Neural cell (in vitro differentiated cells): ENCODE measurements at regions not wholly inside any gene's neighbourhood (a gene's known extent, or its start where the extent isn't known, plus 50 kb on each side); places are given as distances from the start of the nearest gene placed in this dataset.

Experiments
- H2AFZ ChIP-seq: fragments of 200-600, 300-800 bp; sonication (generic), shearing (Covaris generic); 2 replicates; pipeline ENCODE4 v1.6.0; 2014; ENCODE audit warnings: low read depth, mild to moderate bottlenecking, antibody characterized with exemption, low read length, moderate library complexity
- H3F3A ChIP-seq: fragments of 200-600 bp; shearing (Covaris generic); 2 replicates; pipeline ENCODE4 v1.6.1; 2016; ENCODE audit warnings: mild to moderate bottlenecking, moderate library complexity, mixed read lengths, antibody characterized with exemption, low read length; ENCODE audit not compliant: insufficient read depth, poor library complexity, severe bottlenecking
- H3K27ac ChIP-seq: fragments of 200-600, 300-800 bp; sonication (generic), shearing (Covaris generic); 2 replicates; pipeline ENCODE4 v1.5.1; 2014; ENCODE audit warnings: mild to moderate bottlenecking, low read length, moderate library complexity
- H3K27me3 ChIP-seq: fragments of 300-800, 200-600 bp; sonication (generic), shearing (Covaris generic); 2 replicates; pipeline ENCODE4 v1.6.0; 2014; ENCODE audit warnings: mild to moderate bottlenecking, low read depth, low read length, moderate library complexity; ENCODE audit not compliant: insufficient read depth
- H3K36me3 ChIP-seq: fragments of 300-800, 200-600 bp; sonication (generic), shearing (Covaris generic); 2 replicates; pipeline ENCODE4 v1.5.1; 2014; ENCODE audit warnings: mild to moderate bottlenecking, antibody characterized with exemption, low read length, moderate library complexity; ENCODE audit not compliant: insufficient read depth
- H3K4me2 ChIP-seq: fragments of 300-800, 200-600 bp; sonication (generic), shearing (Covaris generic); 2 replicates; pipeline ENCODE4 v1.6.0; 2014; ENCODE audit warnings: mild to moderate bottlenecking, low read length
- H3K4me3 ChIP-seq: fragments of 300-800, 200-600 bp; sonication (generic), shearing (Covaris generic); 2 replicates; pipeline ENCODE4 v1.5.1; 2014; ENCODE audit warnings: mild to moderate bottlenecking, low read length, moderate library complexity
- H3K79me2 ChIP-seq: fragments of 200-600 bp; shearing (Covaris generic); replicated peaks from 2 replicates; pipeline ENCODE4 v1.6.0; 2014; ENCODE audit warnings: mild to moderate bottlenecking, low read length, moderate library complexity; ENCODE audit not compliant: insufficient read depth
- H3K9ac ChIP-seq: fragments of 300-800, 200-600 bp; sonication (generic), shearing (Covaris generic); 2 replicates; pipeline ENCODE4 v1.6.1; 2016; ENCODE audit warnings: mild to moderate bottlenecking, low read length, mixed read lengths
- H3K9me2 ChIP-seq: fragments of 200-600 bp; shearing (Covaris generic); 2 replicates; pipeline ENCODE4 v1.6.1; 2016; ENCODE audit warnings: mild to moderate bottlenecking, low read length, mixed read lengths; ENCODE audit not compliant: insufficient read depth
- H3K9me3 ChIP-seq: fragments of 200-600, 300-800 bp; sonication (generic), shearing (Covaris generic); 2 replicates; pipeline ENCODE4 v1.6.1; 2016; ENCODE audit warnings: mild to moderate bottlenecking, mixed run types, low read length, moderate library complexity, mixed read lengths
- H4K20me1 ChIP-seq: fragments of 200-600 bp; shearing (Covaris generic); 2 replicates; pipeline ENCODE4 v1.6.1; 2016; ENCODE audit warnings: mild to moderate bottlenecking, mixed run types; ENCODE audit not compliant: insufficient read depth
- EP300 ChIP-seq: fragments of 450-650 bp; conservative IDR thresholded peaks from 2 replicates; pipeline ENCODE4 v1.6.1; 2014; ENCODE audit warnings: antibody characterized with exemption, mild to moderate bottlenecking, moderate library complexity; ENCODE audit not compliant: poor library complexity, severe bottlenecking
- EZH2 ChIP-seq: fragments of 200-600, 300-800 bp; shearing (Covaris generic), sonication (generic); IDR thresholded peaks from 2 replicates; pipeline ENCODE4 v1.6.1; 2014; ENCODE audit warnings: antibody characterized with exemption, low read length, borderline replicate concordance, mild to moderate bottlenecking; ENCODE audit not compliant: insufficient read depth, poor library complexity, severe bottlenecking
- MXI1 ChIP-seq: fragments of 450-650 bp; conservative IDR thresholded peaks from 2 replicates; pipeline ENCODE4 v1.6.1; 2014; ENCODE audit warnings: antibody characterized with exemption, mild to moderate bottlenecking; ENCODE audit not compliant: poor library complexity, severe bottlenecking
- POLR2AphosphoS5 ChIP-seq: IDR thresholded peaks from 2 replicates; pipeline ENCODE4 v1.6.1; 2012
- RAD21 ChIP-seq: fragments of 450-650 bp; conservative IDR thresholded peaks from 2 replicates; pipeline ENCODE4 v1.6.1; 2014; ENCODE audit warnings: antibody characterized with exemption, mild to moderate bottlenecking, moderate library complexity
- SMC3 ChIP-seq: fragments of 450-650 bp; conservative IDR thresholded peaks from 2 replicates; pipeline ENCODE4 v1.6.1; 2014; ENCODE audit warnings: antibody characterized with exemption, mild to moderate bottlenecking, moderate library complexity; ENCODE audit not compliant: poor library complexity
- TAF1 ChIP-seq: IDR thresholded peaks from 2 replicates; pipeline ENCODE4 v1.6.1; 2012; ENCODE audit warnings: low read depth
- TF ChIP-seq, protein P1 (sequence below): fragments of 450-650 bp; IDR thresholded peaks from 2 replicates; pipeline ENCODE4 v1.5.1; 2014; ENCODE audit warnings: antibody characterized with exemption, mild to moderate bottlenecking, moderate library complexity; ENCODE audit not compliant: poor library complexity, severe bottlenecking
- TF ChIP-seq, protein P2 (sequence below): IDR thresholded peaks from 2 replicates; pipeline ENCODE4 v1.6.1; 2012; ENCODE audit warnings: borderline replicate concordance

DNA sequence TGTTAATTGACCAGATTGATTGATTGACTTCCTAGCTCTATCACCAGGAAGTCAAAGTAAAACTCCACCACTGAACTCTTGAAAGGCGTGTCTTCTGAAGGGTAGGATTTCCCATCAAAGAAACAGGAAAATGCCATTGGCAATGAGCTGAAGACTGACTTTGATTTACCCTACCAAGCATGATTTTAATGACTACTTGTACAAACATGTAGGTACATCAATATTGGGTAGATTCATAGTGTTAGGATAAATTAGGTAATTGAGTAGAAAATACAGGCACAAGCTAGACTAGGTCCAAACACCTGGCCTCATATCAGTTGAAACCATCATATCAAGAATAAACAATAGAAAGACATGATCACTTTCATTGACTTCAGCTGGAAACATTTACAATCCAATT is 53.2 kb upstream of the ATXN3L start:
- TF ChIP-seq MXI1, result no peak
- no peak for TF ChIP-seq EP300
- TF ChIP-seq, protein P1, sequence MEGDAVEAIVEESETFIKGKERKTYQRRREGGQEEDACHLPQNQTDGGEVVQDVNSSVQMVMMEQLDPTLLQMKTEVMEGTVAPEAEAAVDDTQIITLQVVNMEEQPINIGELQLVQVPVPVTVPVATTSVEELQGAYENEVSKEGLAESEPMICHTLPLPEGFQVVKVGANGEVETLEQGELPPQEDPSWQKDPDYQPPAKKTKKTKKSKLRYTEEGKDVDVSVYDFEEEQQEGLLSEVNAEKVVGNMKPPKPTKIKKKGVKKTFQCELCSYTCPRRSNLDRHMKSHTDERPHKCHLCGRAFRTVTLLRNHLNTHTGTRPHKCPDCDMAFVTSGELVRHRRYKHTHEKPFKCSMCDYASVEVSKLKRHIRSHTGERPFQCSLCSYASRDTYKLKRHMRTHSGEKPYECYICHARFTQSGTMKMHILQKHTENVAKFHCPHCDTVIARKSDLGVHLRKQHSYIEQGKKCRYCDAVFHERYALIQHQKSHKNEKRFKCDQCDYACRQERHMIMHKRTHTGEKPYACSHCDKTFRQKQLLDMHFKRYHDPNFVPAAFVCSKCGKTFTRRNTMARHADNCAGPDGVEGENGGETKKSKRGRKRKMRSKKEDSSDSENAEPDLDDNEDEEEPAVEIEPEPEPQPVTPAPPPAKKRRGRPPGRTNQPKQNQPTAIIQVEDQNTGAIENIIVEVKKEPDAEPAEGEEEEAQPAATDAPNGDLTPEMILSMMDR, result no peak
- no peak for TF ChIP-seq RAD21
- TF ChIP-seq SMC3, result no peak
- TF ChIP-seq, protein P2, sequence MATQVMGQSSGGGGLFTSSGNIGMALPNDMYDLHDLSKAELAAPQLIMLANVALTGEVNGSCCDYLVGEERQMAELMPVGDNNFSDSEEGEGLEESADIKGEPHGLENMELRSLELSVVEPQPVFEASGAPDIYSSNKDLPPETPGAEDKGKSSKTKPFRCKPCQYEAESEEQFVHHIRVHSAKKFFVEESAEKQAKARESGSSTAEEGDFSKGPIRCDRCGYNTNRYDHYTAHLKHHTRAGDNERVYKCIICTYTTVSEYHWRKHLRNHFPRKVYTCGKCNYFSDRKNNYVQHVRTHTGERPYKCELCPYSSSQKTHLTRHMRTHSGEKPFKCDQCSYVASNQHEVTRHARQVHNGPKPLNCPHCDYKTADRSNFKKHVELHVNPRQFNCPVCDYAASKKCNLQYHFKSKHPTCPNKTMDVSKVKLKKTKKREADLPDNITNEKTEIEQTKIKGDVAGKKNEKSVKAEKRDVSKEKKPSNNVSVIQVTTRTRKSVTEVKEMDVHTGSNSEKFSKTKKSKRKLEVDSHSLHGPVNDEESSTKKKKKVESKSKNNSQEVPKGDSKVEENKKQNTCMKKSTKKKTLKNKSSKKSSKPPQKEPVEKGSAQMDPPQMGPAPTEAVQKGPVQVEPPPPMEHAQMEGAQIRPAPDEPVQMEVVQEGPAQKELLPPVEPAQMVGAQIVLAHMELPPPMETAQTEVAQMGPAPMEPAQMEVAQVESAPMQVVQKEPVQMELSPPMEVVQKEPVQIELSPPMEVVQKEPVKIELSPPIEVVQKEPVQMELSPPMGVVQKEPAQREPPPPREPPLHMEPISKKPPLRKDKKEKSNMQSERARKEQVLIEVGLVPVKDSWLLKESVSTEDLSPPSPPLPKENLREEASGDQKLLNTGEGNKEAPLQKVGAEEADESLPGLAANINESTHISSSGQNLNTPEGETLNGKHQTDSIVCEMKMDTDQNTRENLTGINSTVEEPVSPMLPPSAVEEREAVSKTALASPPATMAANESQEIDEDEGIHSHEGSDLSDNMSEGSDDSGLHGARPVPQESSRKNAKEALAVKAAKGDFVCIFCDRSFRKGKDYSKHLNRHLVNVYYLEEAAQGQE, result no peak
- TF ChIP-seq TAF1, result no peak
- TF ChIP-seq POLR2AphosphoS5, result no peak
- TF ChIP-seq EZH2, result no peak
- no peak overlapping the region for H3K27ac ChIP-seq
- H4K20me1 ChIP-seq, result no peaks in the 10 kb centered on the region
- no peaks in the 10 kb centered on the region for H3K9me2 ChIP-seq
- no peaks in the 10 kb centered on the region for H3K36me3 ChIP-seq
- no peaks in the 10 kb centered on the region for H3F3A ChIP-seq
- no peak overlapping the region for H3K9ac ChIP-seq
- H3K79me2 ChIP-seq, result no peaks in the 10 kb centered on the region
- H3K4me2 ChIP-seq, result no peak overlapping the region
- H2AFZ ChIP-seq, result no peak overlapping the region
- H3K9me3 ChIP-seq, result no peaks in the 10 kb centered on the region
- H3K4me3 ChIP-seq, result no peak overlapping the region
- H3K27me3 ChIP-seq, result no peaks in the 10 kb centered on the region

DNA sequence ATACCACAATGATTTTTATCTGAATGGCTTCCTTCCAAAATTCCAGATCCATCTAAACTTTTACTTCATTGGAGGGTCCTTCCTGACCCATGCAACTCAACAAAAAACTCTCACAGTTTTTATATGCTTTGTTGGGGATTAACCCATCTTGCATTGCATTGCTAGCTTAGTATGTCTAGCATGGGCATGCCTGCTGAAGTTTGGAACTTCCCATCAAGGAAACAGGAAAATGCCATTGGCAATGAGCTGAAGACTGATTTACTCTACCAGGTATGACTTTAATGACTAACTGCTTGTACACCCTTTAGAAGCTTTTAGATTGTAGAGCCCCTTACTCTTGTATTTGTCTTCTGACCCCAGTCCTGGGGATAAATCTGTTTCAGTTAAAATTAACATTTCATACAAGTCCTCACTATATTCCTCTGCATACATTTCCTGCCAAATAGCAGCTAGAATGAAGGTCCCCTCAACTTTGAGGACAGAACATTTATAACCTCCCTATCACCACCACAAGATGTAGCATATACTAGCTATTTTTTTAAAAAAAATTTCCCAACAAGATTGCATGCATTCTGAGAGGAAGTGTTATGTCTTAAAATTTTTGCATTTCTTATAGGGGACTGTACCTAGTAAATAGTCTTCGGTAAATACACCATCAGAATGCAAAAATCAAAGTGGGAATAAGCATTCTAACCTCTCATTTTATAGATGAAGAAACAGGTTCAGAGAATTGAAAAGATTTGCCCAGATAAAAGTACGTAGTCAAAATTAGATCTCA is 52.5 kb upstream of the ATXN3L start:
- H3K27me3 ChIP-seq, result no peaks in the 10 kb centered on the region
- H3K27ac ChIP-seq, result no peak overlapping the region
- TF ChIP-seq MXI1, result no peak
- TF ChIP-seq, protein P2, result no peak
- TF ChIP-seq SMC3, result no peak
- no peak for TF ChIP-seq EZH2
- no peak for TF ChIP-seq RAD21
- TF ChIP-seq EP300, result no peak
- no peak for TF ChIP-seq POLR2AphosphoS5
- TF ChIP-seq, protein P1, result no peak
- no peak for TF ChIP-seq TAF1
- no peak overlapping the region for H2AFZ ChIP-seq
- H3K4me2 ChIP-seq, result no peak overlapping the region
- H3K79me2 ChIP-seq, result no peaks in the 10 kb centered on the region
- H3K9me2 ChIP-seq, result no peaks in the 10 kb centered on the region
- H3K36me3 ChIP-seq, result no peaks in the 10 kb centered on the region
- H3K9me3 ChIP-seq, result no peaks in the 10 kb centered on the region
- H3F3A ChIP-seq, result no peaks in the 10 kb centered on the region
- H3K4me3 ChIP-seq, result no peak overlapping the region
- H3K9ac ChIP-seq, result no peak overlapping the region
- no peaks in the 10 kb centered on the region for H4K20me1 ChIP-seq
